Activated T-cell treated with anti-CD3 and anti-CD28 coated beads for 1 hour (primary cell): ENCODE measurements at regions not wholly inside any gene's neighbourhood (a gene's known extent, or its start where the extent isn't known, plus 50 kb on each side); places are given as distances from the start of the nearest gene placed in this dataset.

Experiments
- DNase-seq: peaks from one replicate; pipeline ENCODE4 v3.0.0-alpha.2; 2020; ENCODE audit warnings: low read depth

GRCh38 chrX:39335513-39336235, 534.4 kb downstream of the MID1IP1 start:
- no peak for DNase-seq

GRCh38 chrX:39336671-39337311, 535.5 kb downstream of the MID1IP1 start:
- no peak for DNase-seq

- DNase-seq: no peak
Measured at GRCh38 chrX:39337451-39337850, 536.2 kb downstream of the MID1IP1 start.

- no peak for DNase-seq
Measured at GRCh38 chrX:39338583-39338982, 537.3 kb downstream of the MID1IP1 start.

GRCh38 chrX:39356119-39356807, 555.0 kb downstream of the MID1IP1 start:
- no peak for DNase-seq

GRCh38 chrX:39360101-39360500, 558.8 kb downstream of the MID1IP1 start:
- no peak for DNase-seq

GRCh38 chrX:39361736-39362135, 560.5 kb downstream of the MID1IP1 start:
- no peak for DNase-seq

- no peak for DNase-seq
Measured at GRCh38 chrX:39367416-39367815, 566.2 kb downstream of the MID1IP1 start.

GRCh38 chrX:39372115-39372514, 570.9 kb downstream of the MID1IP1 start:
- DNase-seq: no peak

- DNase-seq: no peak
Measured at GRCh38 chrX:39377157-39377556, 575.9 kb downstream of the MID1IP1 start.

- DNase-seq: no peak
Measured at GRCh38 chrX:39377773-39378172, 576.5 kb downstream of the MID1IP1 start.

GRCh38 chrX:39381422-39381821, 580.2 kb downstream of the MID1IP1 start:
- no peak for DNase-seq

- DNase-seq: no peak
Measured at GRCh38 chrX:39384996-39385395, 583.7 kb downstream of the MID1IP1 start.

GRCh38 chrX:39388730-39389129, 587.5 kb downstream of the MID1IP1 start:
- DNase-seq: no peak

- DNase-seq: no peak
Measured at GRCh38 chrX:39396358-39396995, 595.2 kb downstream of the MID1IP1 start.

GRCh38 chrX:39397561-39398199, 596.4 kb downstream of the MID1IP1 start:
- DNase-seq: no peak

- no peak for DNase-seq
Measured at GRCh38 chrX:39398215-39398962, 597.1 kb downstream of the MID1IP1 start.

- DNase-seq: no peak
Measured at GRCh38 chrX:39398963-39399261, 597.7 kb downstream of the MID1IP1 start.

GRCh38 chrX:39399387-39399786, 598.1 kb downstream of the MID1IP1 start:
- no peak for DNase-seq

- DNase-seq: no peak
Measured at GRCh38 chrX:39401483-39402110, 600.3 kb downstream of the MID1IP1 start.

GRCh38 chrX:39402158-39402557, 600.9 kb downstream of the MID1IP1 start:
- no peak for DNase-seq
